H1 (cell line): ENCODE measurements at regions not wholly inside any gene's neighbourhood (a gene's known extent, or its start where the extent isn't known, plus 50 kb on each side); places are given as distances from the start of the nearest gene placed in this dataset.

Source experiments
- CTCF ChIA-PET: fragments of 300-600 bp; sonication (Branson Sonifier 250); formaldehyde crosslinking; loops from one replicate; lab custom pipeline; 2021; ENCODE audit not compliant: partially characterized antibody; lab: Charles Lee
- POLR2A ChIA-PET: fragments of 300-600 bp; sonication (Branson Sonifier 250); formaldehyde crosslinking; loops from one replicate; lab custom pipeline; 2021; ENCODE audit warnings: inconsistent platforms; ENCODE audit not compliant: partially characterized antibody; lab: Charles Lee
- DNase-seq, 2 experiments: peaks; one replicate each; pipeline versions ENCODE4 v3.0.0 to v3.0.0-alpha.2; 2010 to 2022; ENCODE audit warnings: low spot score in 2 of 2, low read depth in 1 of 2, mixed read lengths in 1 of 2
- FAIRE-seq: peaks from 2 replicates; lab custom pipeline; 2011; peaks lifted over from hg19 to GRCh38; lab: Jason Lieb, UNC
- H2AFZ ChIP-seq: 2 replicates; pipeline ENCODE4 v1.8.1; 2012; ENCODE audit warnings: low read length, inconsistent platforms
- H2AK5ac ChIP-seq: 2 replicates; pipeline ENCODE4 v1.6.1; 2013; ENCODE audit warnings: low read depth, low read length
- H2BK120ac ChIP-seq: replicated peaks from 2 replicates; pipeline ENCODE3; 2013; ENCODE audit warnings: low read depth, low read length, inconsistent platforms
- H2BK12ac ChIP-seq: 2 replicates; pipeline ENCODE4 v1.6.1; 2013; ENCODE audit warnings: low read depth, low read length
- H2BK15ac ChIP-seq: 2 replicates; pipeline ENCODE4 v1.6.1; 2013; ENCODE audit warnings: low read length
- H2BK20ac ChIP-seq: 2 replicates; pipeline ENCODE4 v1.6.1; 2013; ENCODE audit warnings: low read length
- H2BK5ac ChIP-seq: 2 replicates; pipeline ENCODE4 v1.6.1; 2013; ENCODE audit warnings: low read depth, low read length
- H3K14ac ChIP-seq: 2 replicates; pipeline ENCODE4 v1.6.1; 2013; ENCODE audit warnings: inconsistent platforms; ENCODE audit not compliant: insufficient read length
- H3K18ac ChIP-seq: 2 replicates; pipeline ENCODE4 v1.6.1; 2013; ENCODE audit warnings: low read length; ENCODE audit errors: extremely low read depth
- H3K23ac ChIP-seq: 2 replicates; pipeline ENCODE4 v1.6.1; 2013; ENCODE audit warnings: inconsistent platforms; ENCODE audit not compliant: insufficient read length
- H3K23me2 ChIP-seq: 2 replicates; pipeline ENCODE4 v1.6.1; 2013; ENCODE audit warnings: low read depth, low read length
- H3K27ac ChIP-seq: 2 replicates; pipeline ENCODE4 v1.6.1; 2011; ENCODE audit warnings: low read depth, low read length, inconsistent platforms
- H3K27me3 ChIP-seq, 4 experiments: replicated peaks in 1 of 4; 1 replicate in 1 of 4; 2 replicates in 3 of 4; pipeline versions ENCODE4 v1.6.1 to v1.8.1; 2011 to 2013; ENCODE audit warnings: low read length in 3 of 4, mild to moderate bottlenecking in 3 of 4, inconsistent platforms in 2 of 4, mixed read lengths in 2 of 4, moderate library complexity in 1 of 4; ENCODE audit not compliant: control insufficient read depth in 3 of 4, insufficient read depth in 3 of 4; ENCODE audit errors: extremely low read depth in 1 of 4
- H3K36me3 ChIP-seq, 4 experiments: 2 replicates each; pipeline versions ENCODE4 v1.6.1 to v1.8.1; 2011 to 2013; ENCODE audit warnings: mild to moderate bottlenecking in 4 of 4, low read length in 3 of 4, moderate library complexity in 2 of 4, control low read depth in 1 of 4, inconsistent platforms in 1 of 4; ENCODE audit not compliant: insufficient read depth in 4 of 4, control insufficient read depth in 2 of 4
- H3K4ac ChIP-seq: replicated peaks from 2 replicates; pipeline ENCODE3; 2013; ENCODE audit warnings: low read length, low read depth, mixed read lengths, inconsistent platforms; ENCODE audit not compliant: insufficient read length
- H3K4me1 ChIP-seq, 4 experiments: replicated peaks in 1 of 4; 1 replicate in 1 of 4; 2 replicates in 3 of 4; pipeline versions ENCODE4 v1.6.1 to v1.8.1; 2011 to 2013; ENCODE audit warnings: low read length in 3 of 4, inconsistent platforms in 2 of 4, mixed read lengths in 1 of 4; ENCODE audit not compliant: insufficient read depth in 4 of 4, control insufficient read depth in 3 of 4
- H3K4me2 ChIP-seq, 2 experiments: 2 replicates each; pipeline versions ENCODE4 v1.6.1 to v1.8.1; 2011 to 2013; ENCODE audit warnings: low read depth in 2 of 2, low read length in 2 of 2, control low read depth in 1 of 2, inconsistent platforms in 1 of 2, mild to moderate bottlenecking in 1 of 2; ENCODE audit not compliant: insufficient read depth in 1 of 2
- H3K4me3 ChIP-seq, 4 experiments: fragments of 200-600, 300-600 bp in 1 of 4; sonication (generic), shearing (Covaris generic), sonication (Bioruptor Twin) in 1 of 4; 2 replicates each; pipeline versions ENCODE4 v1.5.1 to v1.8.1; 2011 to 2016; ENCODE audit warnings: low read length in 4 of 4, low read depth in 3 of 4, control low read depth in 2 of 4, inconsistent platforms in 2 of 4, mild to moderate bottlenecking in 2 of 4, mixed read lengths in 1 of 4, moderate library complexity in 1 of 4; ENCODE audit not compliant: insufficient read depth in 2 of 4; ENCODE audit errors: extremely low read depth in 1 of 4
- H3K56ac ChIP-seq: replicated peaks from 2 replicates; pipeline ENCODE3; 2013; ENCODE audit warnings: low read depth, mild to moderate bottlenecking, mixed read lengths, low read length, inconsistent platforms; ENCODE audit not compliant: insufficient read length
- H3K79me1 ChIP-seq: 2 replicates; pipeline ENCODE4 v1.6.1; 2013; ENCODE audit warnings: low read depth, low read length, control low read depth
- H3K79me2 ChIP-seq, 2 experiments: 2 replicates each; pipeline versions ENCODE4 v1.6.1 to v1.8.1; 2012 to 2013; ENCODE audit warnings: low read length in 2 of 2, mild to moderate bottlenecking in 2 of 2, inconsistent platforms in 1 of 2; ENCODE audit not compliant: insufficient read depth in 2 of 2, control insufficient read depth in 1 of 2
- H3K9ac ChIP-seq, 4 experiments: replicated peaks in 1 of 4; 1 replicate in 1 of 4; 2 replicates in 3 of 4; pipeline versions ENCODE4 v1.6.1 to v1.8.1; 2011 to 2013; ENCODE audit warnings: low read depth in 3 of 4, low read length in 3 of 4, control low read depth in 2 of 4, mild to moderate bottlenecking in 2 of 4, moderate library complexity in 2 of 4, inconsistent platforms in 1 of 4; ENCODE audit errors: extremely low read depth in 1 of 4
- H3K9me3 ChIP-seq, 2 experiments: 2 replicates each; pipeline versions ENCODE4 v1.6.1 to v1.8.1; 2012 to 2013; ENCODE audit warnings: mild to moderate bottlenecking in 2 of 2, moderate library complexity in 2 of 2, control low read depth in 1 of 2, inconsistent platforms in 1 of 2, low read depth in 1 of 2, low read length in 1 of 2, mixed read lengths in 1 of 2; ENCODE audit not compliant: insufficient read depth in 2 of 2
- H4K20me1 ChIP-seq, 2 experiments: replicated peaks in 1 of 2; 2 replicates each; pipeline versions ENCODE3 to v1.8.1; 2011 to 2013; ENCODE audit warnings: inconsistent platforms in 2 of 2, low read length in 2 of 2, mild to moderate bottlenecking in 1 of 2; ENCODE audit not compliant: insufficient read depth in 2 of 2, control insufficient read depth in 1 of 2
- H4K5ac ChIP-seq: 2 replicates; pipeline ENCODE4 v1.6.1; 2013; ENCODE audit warnings: low read length, low read depth, mixed read lengths, inconsistent platforms; ENCODE audit not compliant: insufficient read length
- H4K8ac ChIP-seq: 2 replicates; pipeline ENCODE4 v1.8.0; 2013; ENCODE audit warnings: mild to moderate bottlenecking, moderate library complexity, low read length, inconsistent platforms; ENCODE audit not compliant: insufficient read depth; ENCODE audit errors: extremely low read depth
- H4K91ac ChIP-seq: replicated peaks from 2 replicates; pipeline ENCODE3; 2013; ENCODE audit warnings: low read length, mixed read lengths, inconsistent platforms; ENCODE audit not compliant: insufficient read length
- BACH1 ChIP-seq: IDR thresholded peaks from 2 replicates; pipeline ENCODE4 v1.6.1; 2012; ENCODE audit warnings: low read length, improper control_type of control experiment
- BRCA1 ChIP-seq: IDR thresholded peaks from 2 replicates; pipeline ENCODE4 v1.6.1; 2012; ENCODE audit warnings: low read depth, low read length, improper control_type of control experiment
- CBX5 ChIP-seq: fragments of 300-800, 300-1000 bp; sonication (generic); IDR thresholded peaks from 2 replicates; pipeline ENCODE4 v1.7.1; 2016; ENCODE audit warnings: antibody characterized with exemption, low read length, low read depth
- EGR1 ChIP-seq: IDR thresholded peaks from 2 replicates; pipeline ENCODE4 v1.6.1; 2011; ENCODE audit warnings: low read depth, low read length, borderline replicate concordance
- FOSL1 ChIP-seq: IDR thresholded peaks from 2 replicates; pipeline ENCODE4 v1.6.1; 2011; ENCODE audit warnings: mild to moderate bottlenecking, low read depth, low read length, moderate library complexity; ENCODE audit not compliant: insufficient read depth
- GABPA ChIP-seq: IDR thresholded peaks from 2 replicates; pipeline ENCODE4 v1.6.1; 2011; ENCODE audit warnings: mild to moderate bottlenecking, low read length, moderate library complexity, borderline replicate concordance; ENCODE audit not compliant: insufficient read depth
- KDM1A ChIP-seq: fragments of 200-600, 300-600 bp; sonication (generic); IDR thresholded peaks from 2 replicates; pipeline ENCODE4 v1.7.1; 2016; ENCODE audit warnings: mild to moderate bottlenecking, low read length, borderline replicate concordance
- MAFK ChIP-seq: IDR thresholded peaks from 2 replicates; pipeline ENCODE4 v1.6.1; 2012; ENCODE audit warnings: low read depth, mild to moderate bottlenecking, improper control_type of control experiment, low read length
- RNF2 ChIP-seq: fragments of 200-900, 300-1000 bp; sonication (generic); IDR thresholded peaks from 2 replicates; pipeline ENCODE4 v1.7.1; 2016; ENCODE audit warnings: borderline replicate concordance, low read depth, mild to moderate bottlenecking, antibody characterized with exemption, low read length; ENCODE audit not compliant: poor library complexity, severe bottlenecking; ENCODE audit errors: missing control alignments
- SP2 ChIP-seq: IDR thresholded peaks from 2 replicates; pipeline ENCODE4 v1.6.1; 2012; ENCODE audit warnings: mild to moderate bottlenecking, low read length, inconsistent platforms
- SRF ChIP-seq: IDR thresholded peaks from 2 replicates; pipeline ENCODE4 v1.6.1; 2011; ENCODE audit warnings: mild to moderate bottlenecking, low read depth, low read length, moderate library complexity
- TAF1 ChIP-seq: IDR thresholded peaks from 2 replicates; pipeline ENCODE4 v1.6.1; 2011; ENCODE audit warnings: mild to moderate bottlenecking, low read depth, low read length
- USF2 ChIP-seq: IDR thresholded peaks from 2 replicates; pipeline ENCODE4 v1.6.1; 2011; ENCODE audit warnings: low read length, improper control_type of control experiment
- WGBS, 2 experiments: shearing (Covaris generic) in 1 of 2; methylation state at CpG; one replicate each; pipeline versions ENCODE4 v1.1.6 to v1.1.7; 2013 to 2015; ENCODE audit warnings: low lambda C conversion rate in 2 of 2, mixed read lengths in 2 of 2, inconsistent platforms in 1 of 2, low coverage in 1 of 2, missing lambda C conversion rate in 1 of 2; ENCODE audit not compliant: insufficient replicate concordance in 2 of 2, insufficient coverage in 1 of 2, insufficient read length in 1 of 2; ENCODE audit errors: extremely low coverage in 1 of 2, missing lambda C conversion rate in 1 of 2; 5-methylcytosine and 5-hydroxymethylcytosine counted together

- H3K23me2 ChIP-seq, result no peaks in the 10 kb centered on the region
- 99% methylated on average over 5 of the region's 5 CpGs; no CpG with 5 or more reads in 1 of the 2 experiments for WGBS, 2 experiments
- DNase-seq (no peak), FAIRE-seq (no peak)
- no peak overlapping the region for H3K23ac ChIP-seq
- no peak overlapping the region for H3K4me2 ChIP-seq
- no peak overlapping the region for H2BK5ac ChIP-seq
- H3K9ac ChIP-seq, result no peak overlapping the region
- no peak overlapping the region for H4K91ac ChIP-seq
- H3K79me1 ChIP-seq, result no peaks in the 10 kb centered on the region
- H3K36me3 ChIP-seq, result no peaks in the 10 kb centered on the region
- no peak overlapping the region for H3K27ac ChIP-seq
- no peak overlapping the region for H4K5ac ChIP-seq
- H2BK12ac ChIP-seq, result 0 out of 2 replicates have a peak overlapping the region, but pooled peaks have one; percentile 76
- H3K14ac ChIP-seq, result no peak overlapping the region
- no peak overlapping the region for H2AFZ ChIP-seq
- POLR2A ChIA-PET, result no interaction called here
- no peak overlapping the region for H3K4ac ChIP-seq
- no peaks in the 10 kb centered on the region for H3K9me3 ChIP-seq
- H4K8ac ChIP-seq, result no peak overlapping the region
- H3K18ac ChIP-seq, result no peak overlapping the region
- H2AK5ac ChIP-seq, result no peak overlapping the region
- no peak overlapping the region for H3K4me3 ChIP-seq
- no peak overlapping the region for H2BK15ac ChIP-seq
- H3K27me3 ChIP-seq, result no peaks in the 10 kb centered on the region
- H3K79me2 ChIP-seq, result no peaks in the 10 kb centered on the region
- no peak overlapping the region for H3K56ac ChIP-seq
- CTCF ChIA-PET, result interaction anchor here (0.6 to 1.8 kb wide), 2 partner anchors 10 to 480 kb away, joined by 4 to 5 read pairs; no protein-coding TSS in a partner anchor
- H2BK120ac ChIP-seq, result no peak overlapping the region
- peaks cover 0 to 5% (median 1%) of the 10 kb centered on the region in 4 experiments; a peak in 1 of 7 replicates for H3K4me1 ChIP-seq
- no peaks in the 10 kb centered on the region for H4K20me1 ChIP-seq
- no peak overlapping the region for H2BK20ac ChIP-seq
- TF ChIP-seq KDM1A (no peak), BACH1 (no peak), RNF2 (no peak), FOSL1 (no peak), SRF (no peak), MAFK (no peak), TAF1 (no peak), GABPA (no peak), BRCA1 (no peak), CBX5 (no peak), EGR1 (no peak), USF2 (no peak), SP2 (no peak)
Observed at GRCh38 chr14:55912344-55912743, 205.9 kb upstream of the PELI2 start.
